ENCODE measurements at regions not wholly inside any gene's neighbourhood (a gene's known extent, or its start where the extent isn't known, plus 50 kb on each side); places are given as distances from the start of the nearest gene placed in this dataset.
A peak's percentile ranks its signal among the peaks of the same experiment; 100 is the strongest.

DNA sequence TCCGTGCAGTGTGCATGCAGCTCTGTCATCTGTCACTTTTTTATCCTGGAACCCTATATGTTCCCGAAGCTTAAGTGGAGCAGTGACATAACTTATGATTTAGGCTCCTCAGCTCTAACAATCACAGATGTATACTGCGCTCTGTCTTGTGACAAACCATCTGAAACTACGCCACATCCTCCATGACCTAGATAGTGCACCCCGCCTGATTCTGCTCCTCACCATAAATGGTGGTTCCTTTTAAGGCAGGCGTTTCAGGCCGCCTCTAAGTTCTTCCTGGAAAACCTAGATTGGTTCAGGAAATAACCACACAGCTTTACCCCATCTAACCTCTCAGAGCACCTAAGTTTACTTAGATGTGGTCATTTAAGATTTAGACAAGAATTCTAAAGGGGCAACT, 372.0 kb downstream of the CDH10 start:
- no peak for DNase-seq

GRCh38 chr5:24280215-24280614, 364.6 kb downstream of the CDH10 start:
- no peak for DNase-seq

DNA sequence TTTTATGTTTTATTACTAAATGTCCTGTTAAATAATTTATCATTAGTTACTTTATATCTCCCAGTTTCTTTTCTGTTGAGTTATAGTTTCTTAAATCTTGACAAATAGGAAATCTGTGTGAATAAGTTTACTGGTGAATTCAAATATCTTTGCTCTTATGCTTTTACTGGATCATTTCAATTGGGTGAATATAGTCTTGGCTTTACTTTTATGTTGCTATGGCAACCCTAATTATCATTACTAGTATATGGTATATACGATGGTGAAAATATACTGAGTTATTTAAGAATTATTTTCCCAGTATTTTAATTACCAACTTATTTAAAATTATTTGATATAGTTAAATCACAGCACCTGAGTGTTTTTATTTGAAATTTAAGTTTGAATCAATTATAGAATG, 363.0 kb downstream of the CDH10 start:
- DNase-seq: no peak

GRCh38 chr5:24289582-24290335, 355.0 kb downstream of the CDH10 start:
- no peak for DNase-seq

- no peak for DNase-seq
Observed at GRCh38 chr5:24290536-24290935, 354.2 kb downstream of the CDH10 start.

DNA sequence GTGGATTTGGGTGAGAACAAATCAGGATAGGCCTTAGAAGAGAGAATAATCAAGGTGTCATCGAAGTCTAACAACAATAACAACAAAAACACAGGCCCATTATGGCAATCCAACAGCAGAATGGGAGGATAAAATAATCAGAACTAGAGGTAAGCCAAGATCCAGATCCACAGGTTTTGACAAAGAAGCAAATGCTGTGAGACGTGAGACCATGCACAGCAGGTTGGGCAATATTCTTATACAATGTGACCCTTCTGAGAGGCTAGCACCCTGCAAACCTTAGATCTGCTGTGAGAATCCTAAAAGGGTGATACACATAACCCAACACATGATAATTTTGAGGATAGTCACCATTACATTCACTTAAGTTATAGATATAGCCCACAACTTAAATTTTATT, 352.9 kb downstream of the CDH10 start:
- DNase-seq: no peak

- DNase-seq: no peak
Observed at GRCh38 chr5:24294333-24294732, 350.4 kb downstream of the CDH10 start.

- no peak for DNase-seq
Observed at GRCh38 chr5:24314106-24314505, 330.7 kb downstream of the CDH10 start.

- DNase-seq: peak; percentile 0
Observed at GRCh38 chr5:24320643-24321042, 324.1 kb downstream of the CDH10 start.

DNA sequence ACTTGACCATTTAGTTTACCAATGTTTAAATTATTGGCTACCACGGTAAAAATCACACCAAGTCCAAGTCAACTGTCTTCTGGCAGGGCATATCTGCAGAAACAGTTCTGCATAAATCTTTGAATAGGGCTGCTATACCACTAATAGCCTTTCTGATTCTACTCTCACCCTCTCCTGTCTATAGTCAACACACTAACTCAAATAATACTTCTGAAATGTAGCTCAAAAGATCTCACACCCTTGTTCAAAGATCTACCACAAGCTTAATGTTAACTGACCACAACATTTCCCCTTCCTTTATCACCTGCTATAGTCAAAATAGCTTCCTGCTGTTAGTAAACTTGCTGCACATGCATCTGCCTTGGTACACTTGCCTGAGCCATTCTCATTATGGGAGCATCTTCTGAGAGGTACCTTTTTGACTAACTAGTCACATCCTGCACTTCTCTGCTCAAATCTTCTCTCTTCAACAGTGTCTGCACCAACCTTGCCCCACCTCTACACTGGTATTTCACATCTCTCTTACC, 319.4 kb downstream of the CDH10 start:
- no peak for DNase-seq

- no peak for DNase-seq
Observed at GRCh38 chr5:24331531-24331930, 313.2 kb downstream of the CDH10 start.

- no peak for DNase-seq
Observed at GRCh38 chr5:24347158-24347557, 297.6 kb downstream of the CDH10 start.

DNA sequence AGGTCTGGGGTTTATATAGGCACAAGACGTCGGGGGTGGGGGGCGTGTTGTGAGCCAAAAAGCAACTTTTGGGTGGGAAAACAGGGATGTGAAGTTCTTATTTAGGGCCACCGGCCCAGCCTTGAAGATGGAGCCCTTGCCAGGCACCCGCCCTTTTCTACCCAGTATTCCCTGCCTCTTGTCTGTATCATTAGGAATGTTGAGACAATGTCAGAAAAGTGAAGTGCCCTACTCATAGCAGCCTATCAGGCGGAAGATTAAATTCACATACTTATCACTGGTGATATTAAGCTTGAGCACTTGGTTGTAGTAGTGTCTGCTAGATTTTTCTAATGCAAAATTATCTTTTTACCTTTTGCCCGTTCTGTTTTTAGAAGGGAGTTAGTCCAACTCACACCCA, 293.5 kb downstream of the CDH10 start:
- DNase-seq: no peak

DNA sequence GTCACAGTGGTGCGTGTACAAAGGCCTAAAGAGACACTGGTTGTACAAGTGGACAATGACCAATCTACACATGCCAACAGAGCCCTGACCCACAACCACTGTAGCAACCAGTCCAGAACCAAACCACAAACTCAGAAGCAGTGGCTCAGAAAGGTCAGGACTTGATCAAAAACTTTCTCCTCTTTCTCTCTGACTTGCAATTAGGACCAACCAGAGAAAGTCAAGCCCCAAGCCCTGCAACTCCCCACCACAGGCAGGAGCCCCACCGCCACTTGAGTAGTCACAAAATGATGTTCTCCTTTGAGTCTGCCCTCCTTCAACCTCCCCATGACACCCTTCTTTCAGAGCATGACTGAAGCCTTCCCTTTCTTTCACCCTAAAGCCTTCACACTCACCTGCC, 291.8 kb downstream of the CDH10 start:
- no peak for DNase-seq

DNA sequence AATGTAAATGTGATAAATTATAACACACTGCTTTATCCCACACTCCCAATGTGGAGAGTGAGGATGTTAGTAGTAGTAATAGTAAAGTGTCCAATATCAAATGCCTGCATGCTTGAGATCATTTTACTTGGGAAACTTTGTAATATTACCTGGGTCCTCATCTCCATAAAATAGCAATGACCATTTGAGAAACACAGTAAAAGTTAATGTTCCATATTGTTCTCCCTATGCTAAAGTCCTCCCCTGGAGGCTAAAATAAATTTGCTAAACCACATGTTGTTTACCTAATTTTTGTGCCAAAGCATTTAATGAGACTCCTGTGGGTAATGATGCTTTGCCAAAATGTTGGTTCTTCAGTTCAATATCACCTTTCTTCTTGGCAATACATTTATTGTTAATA, 291.2 kb downstream of the CDH10 start:
- DNase-seq: no peak

- no peak for DNase-seq
Observed at GRCh38 chr5:24363789-24364481, 280.8 kb downstream of the CDH10 start.

DNA sequence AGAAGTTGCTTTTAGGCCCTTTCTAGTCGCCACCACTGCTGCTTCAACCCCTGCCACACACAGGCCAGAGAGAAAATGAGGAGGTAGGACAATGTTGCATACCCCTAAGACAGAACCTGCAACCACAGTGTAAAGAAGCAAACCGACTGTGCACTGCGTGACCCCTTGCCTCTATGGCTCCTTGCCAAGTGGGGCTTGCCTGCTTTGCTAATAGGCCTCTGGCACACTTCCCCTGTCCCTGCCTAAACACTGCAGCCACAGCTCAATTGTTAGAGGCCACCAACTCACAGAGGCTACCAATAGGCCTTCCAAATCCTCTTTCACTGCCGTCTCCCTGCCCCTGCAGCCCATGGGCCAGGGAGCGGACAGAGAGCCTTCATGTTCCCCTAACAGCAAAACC, 280.1 kb downstream of the CDH10 start:
- no peak for DNase-seq

- DNase-seq: no peak
Observed at GRCh38 chr5:24365406-24365805, 279.4 kb downstream of the CDH10 start.

GRCh38 chr5:24367216-24367615, 277.6 kb downstream of the CDH10 start:
- no peak for DNase-seq

DNA sequence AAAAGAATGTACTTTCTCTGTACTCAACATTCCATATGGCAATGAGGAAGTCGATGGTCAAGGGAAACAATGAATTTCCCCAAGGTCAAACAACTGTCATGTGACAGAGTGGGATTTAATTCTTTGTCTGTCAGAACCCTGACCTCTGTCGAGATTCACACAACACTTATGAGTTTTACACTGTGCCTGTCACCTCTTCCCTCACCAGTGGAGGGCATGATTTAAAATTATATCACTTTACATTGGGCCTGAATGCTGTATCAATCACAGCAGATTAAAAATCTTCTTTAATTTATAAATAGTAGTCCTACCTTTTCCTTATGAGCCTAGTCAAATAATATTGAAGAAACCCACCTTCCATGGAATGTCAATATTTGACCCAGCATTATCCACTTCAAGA, 276.7 kb downstream of the CDH10 start:
- no peak for DNase-seq

- DNase-seq: no peak
Observed at GRCh38 chr5:24376210-24376609, 268.6 kb downstream of the CDH10 start.

- DNase-seq: no peak
Observed at GRCh38 chr5:24376616-24377015, 268.2 kb downstream of the CDH10 start.

GRCh38 chr5:24381861-24382489, 262.8 kb downstream of the CDH10 start:
- DNase-seq: peak; percentile 25

DNA sequence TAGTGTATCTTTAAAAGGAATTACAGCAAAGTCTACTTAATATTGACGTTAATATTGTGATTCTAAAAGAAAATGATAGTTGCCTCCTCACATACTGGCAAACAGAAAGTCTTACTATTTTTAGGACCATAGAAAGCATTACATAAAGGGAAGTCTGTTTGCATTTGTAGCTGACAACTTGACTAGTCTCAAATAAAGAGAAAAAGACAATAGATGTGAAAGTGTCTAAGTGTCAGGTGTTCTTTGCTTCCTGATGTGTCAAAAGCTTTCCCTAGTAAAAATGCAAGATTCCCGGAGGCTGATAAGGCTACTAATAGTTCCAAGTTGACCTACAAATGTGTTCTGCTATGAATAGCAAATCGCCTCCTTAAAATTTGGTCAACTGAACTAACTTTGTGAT, 259.7 kb downstream of the CDH10 start:
- no peak for DNase-seq

Data from fibroblast of upper back skin (primary cell).